Stomach (tissue), 4 donors: ENCODE measurements at regions not wholly inside any gene's neighbourhood (a gene's known extent, or its start where the extent isn't known, plus 50 kb on each side); places are given as distances from the start of the nearest gene placed in this dataset.
"Not testable (repeated sequence)": the region's sequence is repeated elsewhere in the genome, so short reads cannot be mapped to it uniquely, and the experiment has no call there.

Source experiments
- EP300 ChIP-seq: sonication (generic); formaldehyde crosslinking; IDR thresholded peaks from one replicate; pipeline ENCODE4 v1.6.1; 2017; ENCODE audit warnings: antibody characterized with exemption
- POLR2A ChIP-seq, 4 donors: fragments of 450-650 bp; IDR thresholded peaks; one replicate each; pipeline ENCODE4 v1.6.1; 2016; ENCODE audit warnings: antibody characterized with exemption in 4 of 4, control low read depth in 2 of 4, mild to moderate bottlenecking in 1 of 4, moderate library complexity in 1 of 4
- TF ChIP-seq, protein P1 (sequence below), 7 experiments: fragments of 450-650 bp in 4 of 7; fragments of 200-600 bp in 3 of 7; sonication (generic) in 3 of 7; IDR thresholded peaks; one replicate each; pipeline ENCODE4 v1.5.1; 2016 to 2019; ENCODE audit warnings: antibody characterized with exemption in 7 of 7, control low read depth in 2 of 7, mild to moderate bottlenecking in 1 of 7

DNA sequence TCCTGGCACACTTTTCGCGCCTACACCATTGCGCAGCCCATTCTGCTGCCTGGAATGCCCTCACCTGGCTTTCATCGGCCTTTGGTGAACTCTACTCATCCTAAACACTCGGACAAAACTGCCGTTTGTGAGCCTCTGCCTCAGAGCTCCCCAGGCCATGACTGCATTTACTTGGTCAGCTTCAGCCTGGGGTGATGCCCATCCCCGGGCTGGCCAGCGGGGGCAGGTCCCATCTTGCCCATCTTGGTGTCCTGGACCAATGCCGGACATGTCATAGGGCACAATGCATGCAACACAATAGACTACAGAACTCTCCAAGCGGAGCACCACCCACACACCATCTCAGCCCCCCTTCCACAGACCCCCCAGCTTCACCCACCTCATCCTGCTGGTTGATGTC is 463.5 kb downstream of the TP53TG3F start:
- TF ChIP-seq, protein P1, sequence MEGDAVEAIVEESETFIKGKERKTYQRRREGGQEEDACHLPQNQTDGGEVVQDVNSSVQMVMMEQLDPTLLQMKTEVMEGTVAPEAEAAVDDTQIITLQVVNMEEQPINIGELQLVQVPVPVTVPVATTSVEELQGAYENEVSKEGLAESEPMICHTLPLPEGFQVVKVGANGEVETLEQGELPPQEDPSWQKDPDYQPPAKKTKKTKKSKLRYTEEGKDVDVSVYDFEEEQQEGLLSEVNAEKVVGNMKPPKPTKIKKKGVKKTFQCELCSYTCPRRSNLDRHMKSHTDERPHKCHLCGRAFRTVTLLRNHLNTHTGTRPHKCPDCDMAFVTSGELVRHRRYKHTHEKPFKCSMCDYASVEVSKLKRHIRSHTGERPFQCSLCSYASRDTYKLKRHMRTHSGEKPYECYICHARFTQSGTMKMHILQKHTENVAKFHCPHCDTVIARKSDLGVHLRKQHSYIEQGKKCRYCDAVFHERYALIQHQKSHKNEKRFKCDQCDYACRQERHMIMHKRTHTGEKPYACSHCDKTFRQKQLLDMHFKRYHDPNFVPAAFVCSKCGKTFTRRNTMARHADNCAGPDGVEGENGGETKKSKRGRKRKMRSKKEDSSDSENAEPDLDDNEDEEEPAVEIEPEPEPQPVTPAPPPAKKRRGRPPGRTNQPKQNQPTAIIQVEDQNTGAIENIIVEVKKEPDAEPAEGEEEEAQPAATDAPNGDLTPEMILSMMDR (IDR thresholded peaks at IDR 0.05) = not testable (repeated sequence)
- not testable (repeated sequence) for TF ChIP-seq POLR2A (IDR thresholded peaks at IDR 0.05); EP300
